GM12878 (cell line): ENCODE measurements at regions not wholly inside any gene's neighbourhood (a gene's known extent, or its start where the extent isn't known, plus 50 kb on each side); places are given as distances from the start of the nearest gene placed in this dataset.

Source experiments
- ATAC-seq: fragments of 200-7000 bp; cut with Tn5 transposase; 3 replicates; pipeline ENCODE4 v1.9.1; 2020; ENCODE audit warnings: mild to moderate bottlenecking, moderate library complexity
- BruUV-seq: library from RNA; stranded (reverse); fragments of 400-500 nt; replicated peaks from 2 replicates; lab custom pipeline; 2021; lab: Mats Ljungman, UMichigan
- CTCF ChIA-PET: fragments of 300-600 bp; sonication (Branson Sonifier 250); formaldehyde crosslinking; extraction: SDS; loops from one replicate; lab custom pipeline; 2021; ENCODE audit warnings: inconsistent platforms; lab: Yijun Ruan, JAX
- POLR2A ChIA-PET: fragments of 350-600 bp; formaldehyde crosslinking; extraction: SDS; loops from one replicate; lab custom pipeline; 2021; ENCODE audit warnings: inconsistent platforms; lab: Charles Lee
- RAD21 ChIA-PET: fragments of 300-600 bp; sonication (Branson Sonifier 250); formaldehyde crosslinking; loops from one replicate; lab custom pipeline; 2023; ENCODE audit warnings: antibody characterized with exemption; ENCODE audit not compliant: unreplicated experiment; lab: Charles Lee
- SMC1A ChIA-PET: fragments of 300-600 bp; sonication (Branson Sonifier 250); formaldehyde crosslinking; loops from one replicate; lab custom pipeline; 2023; ENCODE audit not compliant: unreplicated experiment, uncharacterized antibody; lab: Charles Lee
- DNase-seq: peaks from one replicate; pipeline ENCODE4 v3.0.0-alpha.2; 2011; ENCODE audit warnings: low read depth, low spot score
- FAIRE-seq: peaks from 3 replicates; lab custom pipeline; 2011; peaks lifted over from hg19 to GRCh38; lab: Jason Lieb, UNC
- H2AFZ ChIP-seq: 2 replicates; pipeline ENCODE4 v1.6.0; 2011; ENCODE audit warnings: low read depth, low read length, control low read depth; ENCODE audit not compliant: control insufficient read depth
- H3K27ac ChIP-seq: 2 replicates; pipeline ENCODE4 v1.5.1; 2011; ENCODE audit warnings: control low read depth; ENCODE audit not compliant: control insufficient read depth, insufficient read depth
- H3K27me3 ChIP-seq, 2 experiments: replicated peaks in 1 of 2; 2 replicates each; pipeline versions ENCODE4 v1.6.0 to v1.6.1; 2011; ENCODE audit warnings: low read length in 1 of 2; ENCODE audit not compliant: control insufficient read depth in 2 of 2, insufficient read depth in 2 of 2
- H3K36me3 ChIP-seq, 2 experiments: 2 replicates each; pipeline ENCODE4 v1.5.1; 2011; ENCODE audit warnings: low read length in 1 of 2; ENCODE audit not compliant: control insufficient read depth in 2 of 2, insufficient read depth in 2 of 2
- H3K4me1 ChIP-seq: 2 replicates; pipeline ENCODE4 v1.6.1; 2011; ENCODE audit warnings: mild to moderate bottlenecking, low read length, moderate library complexity, mixed read lengths; ENCODE audit not compliant: control insufficient read depth, insufficient read depth
- H3K4me2 ChIP-seq: 2 replicates; pipeline ENCODE4 v1.6.0; 2011; ENCODE audit warnings: control low read depth; ENCODE audit not compliant: control insufficient read depth, insufficient read depth
- H3K4me3 ChIP-seq: fragments of 200-600 bp; sonication (generic); 2 replicates; pipeline ENCODE4 v1.5.1; 2016
- H3K79me2 ChIP-seq: 2 replicates; pipeline ENCODE4 v1.6.0; 2011; ENCODE audit warnings: low read length; ENCODE audit not compliant: control insufficient read depth, insufficient read depth
- H3K9ac ChIP-seq: 2 replicates; pipeline ENCODE4 v1.8.0; 2011; ENCODE audit warnings: low read length, control low read depth, mixed read lengths; ENCODE audit not compliant: control insufficient read depth, insufficient read depth
- H3K9me3 ChIP-seq: replicated peaks from 3 replicates; pipeline ENCODE4 v1.5.1; 2011; ENCODE audit warnings: mild to moderate bottlenecking, low read length; ENCODE audit not compliant: control insufficient read depth, insufficient read depth
- H4K20me1 ChIP-seq: 2 replicates; pipeline ENCODE4 v1.6.0; 2011; ENCODE audit not compliant: control insufficient read depth, insufficient read depth
- ATF7 ChIP-seq: fragments of 450-650 bp; IDR thresholded peaks from 2 replicates; pipeline ENCODE4 v1.6.1; 2016; ENCODE audit warnings: low read depth, mild to moderate bottlenecking
- MEF2B ChIP-seq: fragments of 450-650 bp; IDR thresholded peaks from 2 replicates; pipeline ENCODE4 v1.6.1; 2018; ENCODE audit warnings: mild to moderate bottlenecking, moderate library complexity; ENCODE audit not compliant: partially characterized antibody, poor library complexity, severe bottlenecking
- TAF1 ChIP-seq: IDR thresholded peaks from 2 replicates; pipeline ENCODE4 v1.6.1; 2011; ENCODE audit warnings: mild to moderate bottlenecking, low read depth, low read length, borderline replicate concordance
- WGBS: methylation state at CpG from one replicate; pipeline ENCODE4 v1.1.6; 2016; ENCODE audit warnings: low lambda C conversion rate; ENCODE audit not compliant: insufficient replicate concordance, insufficient coverage; ENCODE audit errors: missing lambda C conversion rate; 5-methylcytosine and 5-hydroxymethylcytosine counted together
- in situ Hi-C: fragments of 300-500 bp; cut with MboI; formaldehyde crosslinking; loops from 9 replicates; pipeline ENCODE4 v1.14.3; 2018; ENCODE audit warnings: mixed read lengths
- intact Hi-C: fragments of 100-400 bp; cut with micrococcal nuclease; formaldehyde crosslinking; loops from one replicate; pipeline ENCODE4 v1.14.2; 2022; ENCODE audit not compliant: unreplicated experiment
- TF ChIP-seq, protein P1 (sequence below): fragments of 450-650 bp; formaldehyde crosslinking; IDR thresholded peaks from 2 replicates; pipeline ENCODE4 v1.4.0; 2020; ENCODE audit warnings: mild to moderate bottlenecking, moderate library complexity
- TF ChIP-seq, protein P2 (sequence below): fragments of 450-650 bp; IDR thresholded peaks from 2 replicates; pipeline ENCODE4 v1.6.1; 2014; ENCODE audit warnings: mild to moderate bottlenecking

DNA sequence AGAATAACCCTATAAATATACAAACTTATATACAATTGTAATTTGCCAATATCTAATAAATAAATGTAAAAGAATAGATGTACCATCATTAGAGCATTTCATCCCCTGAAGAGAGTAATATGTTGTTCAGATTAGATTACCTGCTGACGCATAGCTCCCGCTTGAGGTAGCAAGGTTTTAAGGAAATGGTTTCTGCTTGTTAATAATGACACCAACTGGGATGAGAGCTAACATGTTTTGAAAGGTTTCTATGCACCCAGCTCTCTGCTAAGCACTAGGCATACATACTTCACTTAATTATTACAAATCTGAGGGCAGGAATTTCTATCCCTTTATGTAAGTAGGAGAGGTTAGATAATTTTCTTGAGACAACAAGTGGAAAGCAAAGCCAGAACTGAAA, 1003.3 kb upstream of the SORCS1 start:
- TF ChIP-seq, protein P1, sequence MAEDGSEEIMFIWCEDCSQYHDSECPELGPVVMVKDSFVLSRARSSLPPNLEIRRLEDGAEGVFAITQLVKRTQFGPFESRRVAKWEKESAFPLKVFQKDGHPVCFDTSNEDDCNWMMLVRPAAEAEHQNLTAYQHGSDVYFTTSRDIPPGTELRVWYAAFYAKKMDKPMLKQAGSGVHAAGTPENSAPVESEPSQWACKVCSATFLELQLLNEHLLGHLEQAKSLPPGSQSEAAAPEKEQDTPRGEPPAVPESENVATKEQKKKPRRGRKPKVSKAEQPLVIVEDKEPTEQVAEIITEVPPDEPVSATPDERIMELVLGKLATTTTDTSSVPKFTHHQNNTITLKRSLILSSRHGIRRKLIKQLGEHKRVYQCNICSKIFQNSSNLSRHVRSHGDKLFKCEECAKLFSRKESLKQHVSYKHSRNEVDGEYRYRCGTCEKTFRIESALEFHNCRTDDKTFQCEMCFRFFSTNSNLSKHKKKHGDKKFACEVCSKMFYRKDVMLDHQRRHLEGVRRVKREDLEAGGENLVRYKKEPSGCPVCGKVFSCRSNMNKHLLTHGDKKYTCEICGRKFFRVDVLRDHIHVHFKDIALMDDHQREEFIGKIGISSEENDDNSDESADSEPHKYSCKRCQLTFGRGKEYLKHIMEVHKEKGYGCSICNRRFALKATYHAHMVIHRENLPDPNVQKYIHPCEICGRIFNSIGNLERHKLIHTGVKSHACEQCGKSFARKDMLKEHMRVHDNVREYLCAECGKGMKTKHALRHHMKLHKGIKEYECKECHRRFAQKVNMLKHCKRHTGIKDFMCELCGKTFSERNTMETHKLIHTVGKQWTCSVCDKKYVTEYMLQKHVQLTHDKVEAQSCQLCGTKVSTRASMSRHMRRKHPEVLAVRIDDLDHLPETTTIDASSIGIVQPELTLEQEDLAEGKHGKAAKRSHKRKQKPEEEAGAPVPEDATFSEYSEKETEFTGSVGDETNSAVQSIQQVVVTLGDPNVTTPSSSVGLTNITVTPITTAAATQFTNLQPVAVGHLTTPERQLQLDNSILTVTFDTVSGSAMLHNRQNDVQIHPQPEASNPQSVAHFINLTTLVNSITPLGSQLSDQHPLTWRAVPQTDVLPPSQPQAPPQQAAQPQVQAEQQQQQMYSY: no peak
- TF ChIP-seq TAF1 (no peak), MEF2B (no peak), ATF7 (no peak)
- TF ChIP-seq, protein P2, sequence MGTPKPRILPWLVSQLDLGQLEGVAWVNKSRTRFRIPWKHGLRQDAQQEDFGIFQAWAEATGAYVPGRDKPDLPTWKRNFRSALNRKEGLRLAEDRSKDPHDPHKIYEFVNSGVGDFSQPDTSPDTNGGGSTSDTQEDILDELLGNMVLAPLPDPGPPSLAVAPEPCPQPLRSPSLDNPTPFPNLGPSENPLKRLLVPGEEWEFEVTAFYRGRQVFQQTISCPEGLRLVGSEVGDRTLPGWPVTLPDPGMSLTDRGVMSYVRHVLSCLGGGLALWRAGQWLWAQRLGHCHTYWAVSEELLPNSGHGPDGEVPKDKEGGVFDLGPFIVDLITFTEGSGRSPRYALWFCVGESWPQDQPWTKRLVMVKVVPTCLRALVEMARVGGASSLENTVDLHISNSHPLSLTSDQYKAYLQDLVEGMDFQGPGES: no peak
- Histone ChIP-seq H3K9me3 (no peaks in the 10 kb centered on the region), H3K4me3 (no peak overlapping the region), H2AFZ (no peak overlapping the region), H3K27me3 (no peaks in the 10 kb centered on the region), H3K4me2 (no peak overlapping the region), H3K4me1 (no peaks in the 10 kb centered on the region), H3K27ac (no peak overlapping the region), H3K9ac (no peak overlapping the region), H3K36me3 (no peaks in the 10 kb centered on the region), H3K79me2 (no peaks in the 10 kb centered on the region), H4K20me1 (no peaks in the 10 kb centered on the region)
- SMC1A ChIA-PET: interaction anchor here (0.5 to 1.1 kb wide), 2 partner anchors 10 to 143 kb away, joined by 3 read pairs; no protein-coding TSS in a partner anchor
- in situ Hi-C loops: no loop called here
- FAIRE-seq (no peak), DNase-seq (no peak), ATAC-seq (no peak)
- CTCF ChIA-PET: interaction anchor here (1.1 kb wide), 2 partner anchors 9 to 28 kb away, joined by 3 to 4 read pairs; no protein-coding TSS in a partner anchor
- POLR2A ChIA-PET: no interaction called here
- BruUV-seq: no TSS peak
- RAD21 ChIA-PET: no interaction called here
- intact Hi-C loops: no loop called here
- WGBS: 95% methylated on average over 2 of the region's 2 CpGs
